SK-N-SH (cell line): ENCODE measurements at regions not wholly inside any gene's neighbourhood (a gene's known extent, or its start where the extent isn't known, plus 50 kb on each side); places are given as distances from the start of the nearest gene placed in this dataset.
"Not testable (repeated sequence)": the region's sequence is repeated elsewhere in the genome, so short reads cannot be mapped to it uniquely, and the experiment has no call there.

Experiments used
- CTCF ChIP-seq: fragments of 200-600 bp; sonication (generic); IDR thresholded peaks from 2 replicates; pipeline ENCODE4 v1.6.1; 2017; ENCODE audit warnings: antibody characterized with exemption, mild to moderate bottlenecking, moderate library complexity
- GABPA ChIP-seq: IDR thresholded peaks from 2 replicates; pipeline ENCODE4 v1.4.0; 2012; ENCODE audit warnings: low read depth, mild to moderate bottlenecking

- TF ChIP-seq CTCF, GABPA: not testable (repeated sequence)
Measured at GRCh38 chr2:242119682-242120081, 250.2 kb downstream of the RTP5 start.
